ENCODE measurements at regions not wholly inside any gene's neighbourhood (a gene's known extent, or its start where the extent isn't known, plus 50 kb on each side); places are given as distances from the start of the nearest gene placed in this dataset.

DNA sequence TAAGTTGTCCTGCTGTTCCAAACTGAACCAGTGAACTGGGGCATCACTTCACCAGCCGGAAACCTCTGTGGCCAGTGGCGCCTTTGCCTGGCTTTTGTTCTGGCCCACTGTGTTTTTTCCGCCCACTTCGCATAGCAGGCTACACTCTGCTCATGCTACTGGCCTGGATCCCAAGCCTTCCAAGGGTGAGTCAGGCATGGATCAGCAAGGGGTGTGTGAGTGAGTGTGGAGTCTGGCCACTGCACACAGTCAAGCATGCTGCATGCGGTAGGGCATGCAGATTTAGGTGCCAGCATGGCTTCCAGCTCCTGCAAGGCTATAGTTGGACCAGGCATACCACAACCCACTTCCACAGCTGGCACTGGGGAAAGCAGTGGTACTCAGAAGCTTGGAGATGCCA lies 1967.9 kb downstream of the C4orf33 start:
- no peak for DNase-seq
- no peak for TF ChIP-seq CTCF (IDR thresholded peaks at IDR 0.05)
- H3K27ac Mint-ChIP-seq = no peak overlapping the region
- no peaks in the 10 kb centered on the region for H3K36me3 Mint-ChIP-seq (ENCODE audit: low read depth)
- Histone ChIP-seq H3K4me3 (ENCODE audit: low read length) (no peak overlapping the region), H3K27ac (ENCODE audit: low read depth in 1 of 2, low read length in 2 of 2) (no peak overlapping the region), H3K36me3 (ENCODE audit: insufficient read depth, low read length) (no peaks in the 10 kb centered on the region), H3K27me3 (ENCODE audit: control insufficient read depth in 1 of 2, insufficient read depth in 2 of 2, low read length in 2 of 2) (no peaks in the 10 kb centered on the region), H3K9me3 (ENCODE audit: control insufficient read depth in 1 of 2, insufficient read depth in 1 of 2, low read length in 2 of 2) (peaks cover 4 to 14% of the 10 kb centered on the region in 2 experiments), H3K4me1 (ENCODE audit: insufficient read depth, low read length) (no peaks in the 10 kb centered on the region)
- no peaks in the 10 kb centered on the region for H3K4me1 Mint-ChIP-seq (ENCODE audit: low read depth)
- peaks cover 8% of the 10 kb centered on the region for H3K9me3 Mint-ChIP-seq
- intact Hi-C loops (cut with DNase I, micrococcal nuclease) = no loop called here
- no peak for ATAC-seq (ENCODE audit: poor library complexity)
- H3K27me3 Mint-ChIP-seq = no peaks in the 10 kb centered on the region
- CTCF ChIA-PET = no interaction called here
- POLR2A ChIA-PET = no interaction called here
- no peak overlapping the region for H3K4me3 Mint-ChIP-seq

DNA sequence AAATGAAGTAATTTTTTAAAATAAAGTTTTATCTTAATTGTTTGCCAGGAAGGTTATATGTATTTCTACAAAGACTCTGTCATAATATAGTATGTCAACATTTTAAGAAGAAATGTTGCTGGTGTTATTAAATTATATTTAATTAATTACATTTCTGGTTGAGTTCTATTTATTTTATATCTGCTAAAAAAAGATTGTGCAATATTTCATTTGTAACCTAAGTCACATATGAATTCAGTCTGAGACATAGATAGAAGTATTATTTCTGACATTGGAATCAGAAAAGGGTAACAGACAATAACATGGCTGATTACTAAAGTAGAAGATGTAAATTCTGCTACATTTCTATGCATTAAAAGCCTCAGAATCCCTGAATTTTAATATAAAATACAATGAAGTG lies 1985.1 kb downstream of the C4orf33 start:
- Mint-ChIP-seq H3K9me3 (no peaks in the 10 kb centered on the region), H3K27ac (no peak overlapping the region), H3K4me1 (ENCODE audit: low read depth) (no peaks in the 10 kb centered on the region), H3K4me3 (no peak overlapping the region), H3K27me3 (no peaks in the 10 kb centered on the region), H3K36me3 (ENCODE audit: low read depth) (no peaks in the 10 kb centered on the region)
- Histone ChIP-seq H3K27me3 (ENCODE audit: control insufficient read depth in 1 of 2, insufficient read depth in 2 of 2, low read length in 2 of 2) (no peaks in the 10 kb centered on the region), H3K36me3 (ENCODE audit: insufficient read depth, low read length) (no peaks in the 10 kb centered on the region), H3K4me3 (ENCODE audit: low read length) (no peak overlapping the region), H3K9me3 (ENCODE audit: control insufficient read depth in 1 of 2, insufficient read depth in 1 of 2, low read length in 2 of 2) (no peaks in the 10 kb centered on the region), H3K27ac (ENCODE audit: low read depth in 1 of 2, low read length in 2 of 2) (no peak overlapping the region), H3K4me1 (ENCODE audit: insufficient read depth, low read length) (no peaks in the 10 kb centered on the region)
- intact Hi-C loops (cut with DNase I, micrococcal nuclease) = no loop called here
- ChIA-PET POLR2A (no interaction called here), CTCF (no interaction called here)
- TF ChIP-seq CTCF (IDR thresholded peaks at IDR 0.05) = no peak
- no peak for ATAC-seq (ENCODE audit: poor library complexity)
- DNase-seq = no peak

GRCh38 chr4:131084997-131085396 lies 1989.0 kb downstream of the C4orf33 start:
- H3K4me1 ChIP-seq (ENCODE audit: insufficient read depth, low read length) = no peaks in the 10 kb centered on the region
- CTCF ChIA-PET = no interaction called here
- no peak for TF ChIP-seq CTCF (IDR thresholded peaks at IDR 0.05)
- no peak overlapping the region for H3K27ac Mint-ChIP-seq
- no peaks in the 10 kb centered on the region for H3K4me1 Mint-ChIP-seq (ENCODE audit: low read depth)
- no peak overlapping the region for H3K4me3 ChIP-seq (ENCODE audit: low read length)
- no peak overlapping the region for H3K27ac ChIP-seq (ENCODE audit: low read depth in 1 of 2, low read length in 2 of 2)
- H3K9me3 Mint-ChIP-seq = no peaks in the 10 kb centered on the region
- no peaks in the 10 kb centered on the region for H3K9me3 ChIP-seq (ENCODE audit: control insufficient read depth in 1 of 2, insufficient read depth in 1 of 2, low read length in 2 of 2)
- no peak overlapping the region for H3K4me3 Mint-ChIP-seq
- intact Hi-C loops (cut with DNase I, micrococcal nuclease) = no loop called here
- no peaks in the 10 kb centered on the region for H3K36me3 ChIP-seq (ENCODE audit: insufficient read depth, low read length)
- POLR2A ChIA-PET = no interaction called here
- H3K36me3 Mint-ChIP-seq (ENCODE audit: low read depth) = no peaks in the 10 kb centered on the region
- ATAC-seq (ENCODE audit: poor library complexity) = no peak
- H3K27me3 Mint-ChIP-seq = no peaks in the 10 kb centered on the region
- H3K27me3 ChIP-seq (ENCODE audit: control insufficient read depth in 1 of 2, insufficient read depth in 2 of 2, low read length in 2 of 2) = no peaks in the 10 kb centered on the region
- no peak for DNase-seq

Data from CD4-positive, alpha-beta T cell (primary cell).